CD4-positive, alpha-beta T cell treated with Interleukin-10 for 1 hour (primary cell): ENCODE measurements at regions not wholly inside any gene's neighbourhood (a gene's known extent, or its start where the extent isn't known, plus 50 kb on each side); places are given as distances from the start of the nearest gene placed in this dataset.
"Not testable (repeated sequence)": the region's sequence is repeated elsewhere in the genome, so short reads cannot be mapped to it uniquely, and the experiment has no call there.

ENCODE experiments used
- DNase-seq: peaks from one replicate; pipeline ENCODE4 v3.0.0-alpha.2; 2020

- DNase-seq = no peak
Observed at GRCh38 chr6:146944809-146945208, 259.4 kb upstream of the STXBP5 start.

GRCh38 chr6:146946559-146946958 is 257.7 kb upstream of the STXBP5 start:
- DNase-seq = no peak

GRCh38 chr6:146948790-146949342 is 255.4 kb upstream of the STXBP5 start:
- no peak for DNase-seq

GRCh38 chr6:146949425-146949824 is 254.8 kb upstream of the STXBP5 start:
- DNase-seq = no peak

GRCh38 chr6:146950351-146950835 is 253.8 kb upstream of the STXBP5 start:
- peak; percentile 4 for DNase-seq

GRCh38 chr6:146955570-146955969 is 248.6 kb upstream of the STXBP5 start:
- DNase-seq = no peak

- no peak for DNase-seq
Observed at GRCh38 chr6:146957181-146958093, 246.8 kb upstream of the STXBP5 start.

- DNase-seq = no peak
Observed at GRCh38 chr6:146961831-146962230, 242.4 kb upstream of the STXBP5 start.

- no peak for DNase-seq
Observed at GRCh38 chr6:146962329-146962728, 241.9 kb upstream of the STXBP5 start.

GRCh38 chr6:146965110-146965689 is 239.0 kb upstream of the STXBP5 start:
- no peak for DNase-seq

GRCh38 chr6:146968041-146968760 is 236.0 kb upstream of the STXBP5 start:
- no peak for DNase-seq

GRCh38 chr6:146972546-146972945 is 231.7 kb upstream of the STXBP5 start:
- DNase-seq = no peak

- no peak for DNase-seq
Observed at GRCh38 chr6:146974351-146974750, 229.9 kb upstream of the STXBP5 start.

- no peak for DNase-seq
Observed at GRCh38 chr6:146975093-146975492, 229.1 kb upstream of the STXBP5 start.

- no peak for DNase-seq
Observed at GRCh38 chr6:146980900-146981329, 223.3 kb upstream of the STXBP5 start.

- no peak for DNase-seq
Observed at GRCh38 chr6:146981981-146982380, 222.2 kb upstream of the STXBP5 start.

GRCh38 chr6:146984251-146984924 is 219.8 kb upstream of the STXBP5 start:
- no peak for DNase-seq

GRCh38 chr6:146985111-146985510 is 219.1 kb upstream of the STXBP5 start:
- DNase-seq = no peak

- no peak for DNase-seq
Observed at GRCh38 chr6:146985966-146986365, 218.3 kb upstream of the STXBP5 start.

GRCh38 chr6:146987938-146988337 is 216.3 kb upstream of the STXBP5 start:
- DNase-seq = not testable (repeated sequence)

GRCh38 chr6:146989860-146990259 is 214.4 kb upstream of the STXBP5 start:
- DNase-seq = no peak

GRCh38 chr6:146990284-146990683 is 213.9 kb upstream of the STXBP5 start:
- DNase-seq = no peak
